Stimulated activated CD8-positive, alpha-beta memory T cell treated with anti-CD3 and anti-CD28 coated beads, Interleukin-2, amount 100 ng/mL, for 48 hours (primary cell): ENCODE measurements at regions not wholly inside any gene's neighbourhood (a gene's known extent, or its start where the extent isn't known, plus 50 kb on each side); places are given as distances from the start of the nearest gene placed in this dataset.
"Not testable (repeated sequence)": the region's sequence is repeated elsewhere in the genome, so short reads cannot be mapped to it uniquely, and the experiment has no call there.

ENCODE experiments used
- DNase-seq, 2 donors: peaks; one replicate each; pipeline ENCODE4 v3.0.0-alpha.2; 2020; ENCODE audit warnings: low read depth in 2 of 2

- no peak for DNase-seq
These were observed 191.1 kb upstream of the NFIA start for GRCh38 chr1:60891281-60891680.

GRCh38 chr1:60890664-60891063 is 191.7 kb upstream of the NFIA start:
- no peak for DNase-seq

GRCh38 chr1:60889709-60890108 is 192.7 kb upstream of the NFIA start:
- DNase-seq = no peak

GRCh38 chr1:60888126-60888525 is 194.2 kb upstream of the NFIA start:
- no peak for DNase-seq

GRCh38 chr1:60886793-60887331 is 195.5 kb upstream of the NFIA start:
- no peak for DNase-seq

GRCh38 chr1:60886090-60886489 is 196.3 kb upstream of the NFIA start:
- no peak for DNase-seq

- DNase-seq = no peak
These were observed 202.2 kb upstream of the NFIA start for GRCh38 chr1:60880202-60880601.

GRCh38 chr1:60878323-60878722 is 204.0 kb upstream of the NFIA start:
- DNase-seq = no peak

- DNase-seq = no peak
These were observed 205.0 kb upstream of the NFIA start for GRCh38 chr1:60877376-60877775.

- DNase-seq = no peak
These were observed 205.4 kb upstream of the NFIA start for GRCh38 chr1:60876952-60877351.

GRCh38 chr1:60875138-60875537 is 207.2 kb upstream of the NFIA start:
- no peak for DNase-seq

- DNase-seq = peak in 1 of 2 donors; percentile 13
These were observed 207.6 kb upstream of the NFIA start for GRCh38 chr1:60874718-60875117.

- DNase-seq = not testable (repeated sequence)
These were observed 209.0 kb upstream of the NFIA start for GRCh38 chr1:60873396-60873795.

GRCh38 chr1:60872426-60873054 is 209.8 kb upstream of the NFIA start:
- no peak for DNase-seq

- no peak for DNase-seq
These were observed 212.0 kb upstream of the NFIA start for GRCh38 chr1:60870269-60870865.

GRCh38 chr1:60868901-60869663 is 213.3 kb upstream of the NFIA start:
- DNase-seq = no peak

- DNase-seq = no peak
These were observed 214.6 kb upstream of the NFIA start for GRCh38 chr1:60867782-60868181.

- no peak for DNase-seq
These were observed 215.3 kb upstream of the NFIA start for GRCh38 chr1:60866917-60867531.

- DNase-seq = no peak
These were observed 216.0 kb upstream of the NFIA start for GRCh38 chr1:60866226-60866900.

GRCh38 chr1:60865166-60865565 is 217.2 kb upstream of the NFIA start:
- no peak for DNase-seq

- DNase-seq = no peak
These were observed 217.6 kb upstream of the NFIA start for GRCh38 chr1:60864722-60865121.

GRCh38 chr1:60863131-60863530 is 219.2 kb upstream of the NFIA start:
- no peak for DNase-seq
